ENCODE measurements at regions not wholly inside any gene's neighbourhood (a gene's known extent, or its start where the extent isn't known, plus 50 kb on each side); places are given as distances from the start of the nearest gene placed in this dataset.

DNA sequence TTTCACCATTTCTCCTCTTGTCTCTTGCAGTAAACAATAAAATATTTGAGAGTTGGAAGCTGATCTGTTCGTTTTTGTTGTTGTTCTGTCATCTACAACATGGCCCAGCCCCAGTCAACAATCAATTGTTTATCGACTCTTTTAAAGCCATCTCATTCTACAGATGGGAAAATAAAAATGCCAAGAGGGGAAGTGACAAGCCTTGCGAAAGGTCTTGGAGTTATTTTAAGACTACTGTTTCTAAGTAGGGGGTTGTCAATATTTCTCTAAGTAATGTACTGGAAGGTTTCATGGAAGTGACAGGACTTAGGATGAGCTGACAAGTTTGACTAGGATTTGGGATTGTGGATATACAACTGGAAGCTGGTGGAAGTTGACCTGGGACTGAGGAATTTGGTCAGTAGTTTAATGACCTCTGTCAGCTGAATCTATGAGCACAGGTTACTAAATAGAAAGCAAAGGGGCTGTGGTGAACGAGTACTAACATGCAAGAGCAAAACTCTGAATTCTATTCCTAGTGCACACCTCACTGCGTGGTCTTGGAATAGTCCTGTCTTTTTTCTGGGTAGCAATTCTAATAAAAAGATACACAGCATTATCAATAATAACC, 57.5 kb upstream of the ADRB2 start:
- ATAC-seq (ENCODE audit: insufficient number of reproducible peaks, low FRiP score, low read depth) (no peak), DNase-seq (ENCODE audit: low spot score) (no peak)
- TF ChIP-seq, protein P1, sequence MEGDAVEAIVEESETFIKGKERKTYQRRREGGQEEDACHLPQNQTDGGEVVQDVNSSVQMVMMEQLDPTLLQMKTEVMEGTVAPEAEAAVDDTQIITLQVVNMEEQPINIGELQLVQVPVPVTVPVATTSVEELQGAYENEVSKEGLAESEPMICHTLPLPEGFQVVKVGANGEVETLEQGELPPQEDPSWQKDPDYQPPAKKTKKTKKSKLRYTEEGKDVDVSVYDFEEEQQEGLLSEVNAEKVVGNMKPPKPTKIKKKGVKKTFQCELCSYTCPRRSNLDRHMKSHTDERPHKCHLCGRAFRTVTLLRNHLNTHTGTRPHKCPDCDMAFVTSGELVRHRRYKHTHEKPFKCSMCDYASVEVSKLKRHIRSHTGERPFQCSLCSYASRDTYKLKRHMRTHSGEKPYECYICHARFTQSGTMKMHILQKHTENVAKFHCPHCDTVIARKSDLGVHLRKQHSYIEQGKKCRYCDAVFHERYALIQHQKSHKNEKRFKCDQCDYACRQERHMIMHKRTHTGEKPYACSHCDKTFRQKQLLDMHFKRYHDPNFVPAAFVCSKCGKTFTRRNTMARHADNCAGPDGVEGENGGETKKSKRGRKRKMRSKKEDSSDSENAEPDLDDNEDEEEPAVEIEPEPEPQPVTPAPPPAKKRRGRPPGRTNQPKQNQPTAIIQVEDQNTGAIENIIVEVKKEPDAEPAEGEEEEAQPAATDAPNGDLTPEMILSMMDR (IDR thresholded peaks at IDR 0.05): no peak
- Histone ChIP-seq H3K9me3 (no peaks in the 10 kb centered on the region), H3K4me3 (no peak overlapping the region), H3K27me3 (replicated peaks; ENCODE audit: insufficient read depth) (no peaks in the 10 kb centered on the region), H3K4me1 (ENCODE audit: control insufficient read depth in 1 of 2, low read depth in 2 of 2) (no peaks in the 10 kb centered on the region), H3K27ac (no peak overlapping the region), H3K36me3 (no peaks in the 10 kb centered on the region)

DNA sequence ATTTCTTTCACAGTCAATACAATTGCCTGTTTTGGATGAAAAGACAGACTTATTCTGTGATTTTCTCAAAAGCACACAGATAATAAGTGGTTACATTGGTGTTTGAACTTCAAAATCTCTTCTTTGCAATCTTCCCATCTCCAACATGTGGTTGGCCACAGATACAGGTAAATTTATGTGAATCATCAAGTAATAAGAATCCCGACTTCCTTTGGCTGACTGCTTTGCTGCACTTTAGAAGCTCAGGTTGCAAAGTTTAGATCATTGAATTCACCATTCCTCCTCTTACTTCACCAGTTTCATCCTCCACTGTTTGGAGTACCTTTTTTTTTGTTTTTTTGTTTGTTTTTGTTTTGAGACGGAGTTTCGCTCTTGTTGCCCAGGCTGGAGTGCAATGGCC, 56.5 kb upstream of the ADRB2 start:
- no peak for DNase-seq (ENCODE audit: low spot score)

DNA sequence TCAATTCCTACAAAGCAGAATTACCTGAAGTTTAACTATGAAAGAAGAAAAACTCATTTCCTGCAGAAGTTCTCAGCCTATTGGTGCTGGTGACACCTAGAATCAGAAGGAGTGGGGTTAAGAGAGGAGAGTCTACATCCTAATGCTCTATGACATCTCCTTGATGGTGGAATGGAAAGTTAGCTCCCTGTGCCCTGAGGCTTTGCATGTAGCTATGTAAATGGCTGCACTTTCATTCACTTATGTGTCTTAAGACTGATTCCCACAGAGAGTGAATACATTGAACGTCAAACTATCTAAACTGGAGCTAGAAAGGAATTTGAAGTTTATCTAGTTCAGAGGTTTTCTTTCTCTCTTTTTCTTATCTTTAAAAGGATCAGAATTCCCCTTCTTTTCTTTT, 52.1 kb upstream of the ADRB2 start:
- TF ChIP-seq, protein P1 (IDR thresholded peaks at IDR 0.05): no peak
- ATAC-seq (ENCODE audit: insufficient number of reproducible peaks, low FRiP score, low read depth) (no peak), DNase-seq (ENCODE audit: low spot score) (no peak)

More for the DNA sequence above, 56.5 kb upstream of the ADRB2 start:
- H3K27me3 ChIP-seq (replicated peaks; ENCODE audit: insufficient read depth): no peaks in the 10 kb centered on the region
- no peaks in the 10 kb centered on the region for H3K4me1 ChIP-seq (ENCODE audit: control insufficient read depth in 1 of 2, low read depth in 2 of 2)
- H3K9me3 ChIP-seq: no peaks in the 10 kb centered on the region
- no peak overlapping the region for H3K27ac ChIP-seq
- ATAC-seq (ENCODE audit: insufficient number of reproducible peaks, low FRiP score, low read depth): no peak
- no peaks in the 10 kb centered on the region for H3K36me3 ChIP-seq
- TF ChIP-seq, protein P1 (IDR thresholded peaks at IDR 0.05): no peak
- no peak overlapping the region for H3K4me3 ChIP-seq

DNA sequence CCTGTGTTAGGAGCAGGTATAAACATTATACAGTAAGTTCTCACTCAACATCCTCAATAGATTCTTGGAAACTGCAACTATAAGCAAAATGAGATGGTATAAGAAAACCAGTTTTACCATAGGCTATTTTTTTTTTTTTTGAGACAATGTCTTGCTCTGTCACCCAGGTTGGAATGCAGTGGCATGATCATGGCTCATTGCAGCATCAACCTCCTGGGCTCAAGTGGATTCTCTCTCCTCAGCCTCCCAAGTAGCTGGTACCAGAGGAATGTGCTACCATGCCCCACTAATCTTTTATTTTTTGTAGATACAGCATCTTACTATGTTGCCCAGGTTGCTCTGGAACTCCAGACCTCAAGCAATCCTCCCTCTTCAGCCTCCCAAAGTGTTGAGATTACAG, 50.1 kb upstream of the ADRB2 start:
- TF ChIP-seq, protein P1 (IDR thresholded peaks at IDR 0.05): no peak
- Histone ChIP-seq H3K9me3 (no peaks in the 10 kb centered on the region), H3K4me3 (no peak overlapping the region), H3K36me3 (no peaks in the 10 kb centered on the region), H3K4me1 (ENCODE audit: control insufficient read depth in 1 of 2, low read depth in 2 of 2) (no peaks in the 10 kb centered on the region), H3K27me3 (replicated peaks; ENCODE audit: insufficient read depth) (no peaks in the 10 kb centered on the region), H3K27ac (no peak overlapping the region)
- DNase-seq (ENCODE audit: low spot score) (no peak), ATAC-seq (ENCODE audit: insufficient number of reproducible peaks, low FRiP score, low read depth) (no peak)

More for the DNA sequence above, 52.1 kb upstream of the ADRB2 start:
- H3K4me1 ChIP-seq (ENCODE audit: control insufficient read depth in 1 of 2, low read depth in 2 of 2): no peaks in the 10 kb centered on the region
- no peaks in the 10 kb centered on the region for H3K27me3 ChIP-seq (replicated peaks; ENCODE audit: insufficient read depth)
- no peaks in the 10 kb centered on the region for H3K9me3 ChIP-seq
- no peak overlapping the region for H3K27ac ChIP-seq
- no peak overlapping the region for H3K4me3 ChIP-seq
- no peaks in the 10 kb centered on the region for H3K36me3 ChIP-seq
